ENCODE measurements at regions not wholly inside any gene's neighbourhood (a gene's known extent, or its start where the extent isn't known, plus 50 kb on each side); places are given as distances from the start of the nearest gene placed in this dataset.

DNA sequence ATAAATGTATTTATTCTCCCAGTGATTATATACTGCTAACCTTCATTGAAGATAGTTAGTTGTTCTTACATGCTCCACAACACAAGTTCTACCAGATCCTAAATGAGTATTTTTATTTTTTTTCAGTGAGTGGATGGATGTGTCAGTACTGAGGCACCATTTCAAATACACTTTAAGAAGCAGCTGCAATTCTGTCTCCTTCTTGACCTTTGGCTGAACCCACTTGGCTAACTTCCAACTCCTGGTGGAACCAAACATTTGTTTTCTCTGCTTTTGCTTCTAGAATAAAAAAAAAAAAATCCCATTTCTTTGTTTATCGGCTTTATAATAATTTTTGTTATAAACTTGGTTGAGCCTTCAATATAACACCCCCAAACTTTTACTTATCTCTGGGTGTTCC is 458.3 kb upstream of the MAP3K7 start:
- no peaks in the 10 kb centered on the region for H3K27me3 Mint-ChIP-seq
- H3K27ac Mint-ChIP-seq, result no peak overlapping the region
- no peaks in the 10 kb centered on the region for H3K4me1 Mint-ChIP-seq
- peaks cover 7 to 10% of the 10 kb centered on the region in 2 donors for H3K9me3 Mint-ChIP-seq
- no peak for DNase-seq
- ATAC-seq, result no peak
- H3K4me3 Mint-ChIP-seq, result no peak overlapping the region

DNA sequence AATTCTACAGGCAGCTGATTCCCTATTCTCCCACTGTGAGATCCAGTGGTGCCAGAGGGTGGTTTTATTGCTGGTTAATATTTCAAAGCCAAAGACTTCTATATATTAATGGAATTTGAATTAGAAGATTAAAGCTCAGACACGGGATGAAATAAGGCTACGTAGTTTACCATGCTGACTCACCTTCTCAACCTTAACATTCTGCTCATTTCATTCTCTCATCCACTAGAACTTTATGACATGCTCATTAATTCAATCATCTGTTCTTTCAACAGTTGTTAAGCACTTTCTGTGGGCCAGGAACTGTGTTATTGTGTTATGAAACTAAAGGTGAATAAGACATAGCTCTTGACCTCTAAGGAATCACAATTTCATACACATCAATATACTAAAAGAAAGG is 456.9 kb upstream of the MAP3K7 start:
- Mint-ChIP-seq H3K4me1 (no peaks in the 10 kb centered on the region), H3K27me3 (no peaks in the 10 kb centered on the region), H3K4me3 (no peak overlapping the region), H3K9me3 (peaks cover 7 to 10% of the 10 kb centered on the region in 2 donors), H3K27ac (no peak overlapping the region)
- ATAC-seq, result no peak
- DNase-seq, result no peak

DNA sequence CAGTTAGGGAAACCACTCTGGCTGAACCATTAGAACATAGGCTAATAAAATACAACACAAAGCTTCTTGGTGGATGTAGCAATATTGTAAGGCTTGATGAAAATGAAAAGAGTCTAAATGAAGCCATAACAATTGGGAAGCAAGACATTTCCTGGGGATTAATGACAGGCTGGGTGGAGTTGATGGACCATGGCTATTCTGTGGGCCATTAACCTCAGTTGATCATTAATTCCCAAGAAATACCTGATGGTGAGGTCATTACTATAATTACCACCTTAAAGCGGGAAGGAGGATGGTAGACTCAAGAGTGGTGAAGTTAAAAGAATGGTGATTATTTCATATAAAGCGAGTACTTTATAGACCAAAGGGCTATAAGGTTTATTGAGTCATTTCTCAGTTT is 455.8 kb upstream of the MAP3K7 start:
- H3K4me1 Mint-ChIP-seq, result no peaks in the 10 kb centered on the region
- H3K27ac Mint-ChIP-seq, result no peak overlapping the region
- DNase-seq (no peak), ATAC-seq (no peak)
- no peaks in the 10 kb centered on the region for H3K27me3 Mint-ChIP-seq
- H3K9me3 Mint-ChIP-seq, result peaks cover 7 to 10% of the 10 kb centered on the region in 2 donors
- H3K4me3 Mint-ChIP-seq, result no peak overlapping the region

DNA sequence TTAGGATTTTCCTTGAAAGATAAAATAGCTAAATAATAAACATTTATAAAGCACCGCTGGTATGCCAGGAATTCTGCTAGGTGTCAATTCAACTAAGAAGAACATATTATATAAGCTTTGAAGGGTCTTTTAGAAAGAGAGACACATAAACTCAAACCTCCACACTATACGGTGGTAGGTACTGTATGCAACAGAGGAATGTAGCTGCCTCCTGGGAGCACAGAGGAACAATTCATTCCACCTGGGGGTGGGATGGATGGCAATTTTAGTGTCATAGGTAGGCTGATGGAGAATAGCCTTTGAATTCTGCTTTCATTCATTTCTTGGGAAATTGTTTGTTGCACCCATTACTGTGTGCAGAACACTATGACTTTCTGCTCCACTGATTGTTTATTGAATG is 447.1 kb upstream of the MAP3K7 start:
- DNase-seq (no peak), ATAC-seq (no peak)
- Mint-ChIP-seq H3K4me3 (no peak overlapping the region), H3K27ac (no peak overlapping the region), H3K4me1 (no peaks in the 10 kb centered on the region), H3K27me3 (no peaks in the 10 kb centered on the region), H3K9me3 (no peaks in the 10 kb centered on the region)

DNA sequence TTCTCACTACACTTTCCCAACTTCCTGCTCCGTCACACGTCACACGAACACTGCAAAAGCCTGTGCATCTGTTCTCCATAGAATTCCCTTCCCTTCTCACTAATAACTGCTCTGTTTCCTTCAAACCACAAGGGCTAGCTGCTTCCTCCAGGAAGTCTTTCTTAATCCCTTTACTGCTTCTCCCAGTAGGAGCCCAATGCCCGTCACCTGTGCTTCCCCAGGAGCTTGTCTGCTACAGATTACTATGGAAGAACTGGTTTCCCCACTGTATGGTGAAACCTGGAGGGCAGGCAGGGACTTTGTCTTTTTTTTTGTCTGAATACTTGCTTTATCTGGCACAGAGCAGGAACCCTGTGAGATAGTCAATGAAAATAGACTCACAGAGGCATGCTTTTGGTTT is 444.7 kb upstream of the MAP3K7 start:
- no peak overlapping the region for H3K27ac Mint-ChIP-seq
- no peaks in the 10 kb centered on the region for H3K9me3 Mint-ChIP-seq
- H3K4me1 Mint-ChIP-seq, result no peaks in the 10 kb centered on the region
- peaks cover 6% of the 10 kb centered on the region for H3K27me3 Mint-ChIP-seq
- DNase-seq (no peak), ATAC-seq (no peak)
- no peak overlapping the region for H3K4me3 Mint-ChIP-seq

DNA sequence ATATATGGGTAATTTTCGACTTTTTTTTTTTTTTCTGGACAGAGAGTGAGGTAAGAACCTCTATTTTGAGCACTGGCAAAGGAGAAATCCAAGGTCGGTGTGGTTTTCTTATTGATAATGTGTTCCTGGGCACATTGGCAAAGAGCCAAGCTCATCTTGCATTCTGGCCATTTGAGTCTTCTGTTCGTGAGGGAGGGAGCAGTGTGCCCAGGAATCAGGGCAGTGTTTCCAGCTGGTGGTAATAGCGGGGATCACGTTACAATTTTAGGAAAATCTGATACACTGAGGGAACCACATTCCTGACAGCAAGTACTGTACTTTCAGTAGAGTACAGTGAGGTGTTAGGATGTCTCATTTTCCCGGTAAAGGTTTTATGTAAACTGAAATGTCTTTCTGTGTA is 442.3 kb upstream of the MAP3K7 start:
- DNase-seq (no peak), ATAC-seq (no peak)
- no peaks in the 10 kb centered on the region for H3K9me3 Mint-ChIP-seq
- H3K4me1 Mint-ChIP-seq, result no peaks in the 10 kb centered on the region
- H3K27ac Mint-ChIP-seq, result no peak overlapping the region
- H3K4me3 Mint-ChIP-seq, result no peak overlapping the region
- peaks cover 7% of the 10 kb centered on the region for H3K27me3 Mint-ChIP-seq

DNA sequence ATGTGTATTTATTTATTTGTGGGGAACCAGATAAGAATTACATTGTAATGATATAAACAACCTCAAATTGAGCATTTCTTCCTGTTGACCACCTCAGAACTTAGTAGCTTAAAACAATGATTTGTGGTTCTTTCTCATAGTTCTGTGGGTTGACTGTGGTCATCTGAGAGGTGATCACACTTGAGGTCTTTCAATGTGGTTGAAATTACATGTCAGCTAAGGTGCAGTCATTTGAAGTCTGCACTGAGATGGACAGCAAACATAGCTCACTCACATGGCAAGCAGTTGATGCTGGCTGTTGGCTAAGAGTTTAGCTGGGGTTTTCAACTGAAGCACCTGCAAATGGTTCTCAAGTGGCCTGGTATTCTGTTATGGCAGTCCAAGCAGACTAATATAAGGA is 436.7 kb upstream of the MAP3K7 start:
- H3K9me3 Mint-ChIP-seq, result no peaks in the 10 kb centered on the region

DNA sequence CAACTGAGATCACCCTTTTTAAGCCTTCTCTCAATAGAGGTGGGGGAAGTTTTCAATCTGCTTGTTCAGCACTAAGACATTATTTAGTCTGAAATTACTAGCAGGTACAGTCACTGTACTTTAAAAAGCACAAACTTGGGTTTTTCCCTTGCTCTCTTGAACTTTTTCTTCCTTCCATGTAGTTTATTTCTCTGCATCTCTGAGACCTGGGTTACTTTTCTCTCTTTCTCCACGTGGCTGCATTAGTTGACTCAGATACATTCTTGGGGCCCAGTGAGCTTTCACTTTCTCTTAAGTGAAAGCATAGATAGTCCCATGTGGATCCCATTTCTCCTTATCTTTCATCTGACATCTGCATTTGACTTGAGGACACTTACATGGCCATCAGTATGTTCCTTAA is 433.9 kb upstream of the MAP3K7 start:
- H3K9me3 Mint-ChIP-seq, result no peaks in the 10 kb centered on the region
- no peak overlapping the region for H3K4me3 Mint-ChIP-seq
- H3K27me3 Mint-ChIP-seq, result no peaks in the 10 kb centered on the region
- no peak for DNase-seq
- H3K4me1 Mint-ChIP-seq, result no peaks in the 10 kb centered on the region
- peak overlapping the region in 1 of 2 donors; percentile 35 for H3K27ac Mint-ChIP-seq
- ATAC-seq, result no peak

More for the DNA sequence above, 436.7 kb upstream of the MAP3K7 start:
- no peak for ATAC-seq
- H3K4me1 Mint-ChIP-seq, result no peaks in the 10 kb centered on the region
- peaks cover 7% of the 10 kb centered on the region for H3K27me3 Mint-ChIP-seq
- no peak overlapping the region for H3K4me3 Mint-ChIP-seq
- no peak overlapping the region for H3K27ac Mint-ChIP-seq
- no peak for DNase-seq

DNA sequence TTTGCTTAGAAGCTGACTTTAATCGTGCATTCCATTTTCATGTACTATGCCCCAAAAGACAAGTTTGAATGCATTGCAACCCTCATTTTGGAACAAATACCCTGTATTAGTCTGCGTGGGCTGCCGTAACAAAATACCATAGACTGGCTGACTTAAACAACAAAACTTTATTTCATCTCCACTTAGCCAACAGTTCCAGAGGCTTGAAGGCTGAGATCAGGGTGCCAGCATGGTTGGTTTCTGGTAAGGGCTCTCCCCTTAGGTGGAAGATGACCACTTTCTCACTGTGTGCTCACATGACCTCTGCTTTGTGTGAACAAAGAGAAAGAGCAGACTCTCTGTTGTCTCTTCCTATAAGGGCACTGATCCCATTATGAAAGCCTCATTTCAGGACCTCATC is 431.7 kb upstream of the MAP3K7 start:
- H3K9me3 Mint-ChIP-seq, result no peaks in the 10 kb centered on the region
- DNase-seq (no peak), ATAC-seq (no peak)
- H3K4me1 Mint-ChIP-seq, result no peaks in the 10 kb centered on the region
- no peak overlapping the region for H3K27ac Mint-ChIP-seq
- no peak overlapping the region for H3K4me3 Mint-ChIP-seq
- H3K27me3 Mint-ChIP-seq, result no peaks in the 10 kb centered on the region

DNA sequence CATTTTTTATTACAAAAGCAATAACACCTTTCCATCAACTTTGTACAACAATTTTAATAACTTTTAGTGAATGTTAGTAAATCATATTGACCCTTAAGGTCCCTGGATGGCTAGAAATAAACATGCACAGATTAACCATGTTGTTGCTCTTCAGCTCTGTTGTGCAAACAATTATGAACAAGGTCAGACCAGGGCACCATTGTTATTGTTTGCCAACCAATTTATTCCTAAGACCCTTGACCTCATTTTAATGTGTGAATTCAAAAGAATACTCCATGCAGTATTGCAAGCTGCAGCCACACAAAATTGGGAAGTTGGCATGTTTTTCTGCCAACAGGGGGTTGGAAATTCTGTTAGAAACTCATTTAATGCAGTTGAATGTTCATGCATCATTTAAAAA is 426.6 kb upstream of the MAP3K7 start:
- no peak for DNase-seq
- no peak for ATAC-seq
- Mint-ChIP-seq H3K27me3 (no peaks in the 10 kb centered on the region), H3K4me3 (no peak overlapping the region), H3K4me1 (no peaks in the 10 kb centered on the region), H3K9me3 (no peaks in the 10 kb centered on the region), H3K27ac (no peak overlapping the region)

DNA sequence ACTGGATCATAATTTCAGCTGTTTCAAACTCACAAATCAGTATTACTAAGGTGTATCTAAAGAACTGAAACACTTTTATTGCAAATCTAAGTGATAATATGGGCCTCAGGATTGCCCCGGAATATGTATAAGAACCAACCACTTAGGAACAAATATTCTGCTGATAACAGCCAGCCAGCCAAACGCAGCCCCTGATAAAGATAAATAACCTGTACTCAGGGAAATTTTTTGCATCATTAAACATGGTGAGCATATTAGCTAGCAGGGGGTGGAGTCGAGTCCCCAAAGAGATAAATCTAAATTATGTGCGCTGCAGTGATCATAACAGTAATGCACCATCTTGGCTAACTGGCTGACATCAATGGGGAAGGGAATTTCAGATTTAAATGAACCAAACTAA is 410.2 kb upstream of the MAP3K7 start:
- no peaks in the 10 kb centered on the region for H3K27me3 Mint-ChIP-seq
- H3K9me3 Mint-ChIP-seq, result no peaks in the 10 kb centered on the region
- H3K4me1 Mint-ChIP-seq, result no peaks in the 10 kb centered on the region
- no peak overlapping the region for H3K4me3 Mint-ChIP-seq
- DNase-seq (no peak), ATAC-seq (no peak)
- H3K27ac Mint-ChIP-seq, result no peak overlapping the region

DNA sequence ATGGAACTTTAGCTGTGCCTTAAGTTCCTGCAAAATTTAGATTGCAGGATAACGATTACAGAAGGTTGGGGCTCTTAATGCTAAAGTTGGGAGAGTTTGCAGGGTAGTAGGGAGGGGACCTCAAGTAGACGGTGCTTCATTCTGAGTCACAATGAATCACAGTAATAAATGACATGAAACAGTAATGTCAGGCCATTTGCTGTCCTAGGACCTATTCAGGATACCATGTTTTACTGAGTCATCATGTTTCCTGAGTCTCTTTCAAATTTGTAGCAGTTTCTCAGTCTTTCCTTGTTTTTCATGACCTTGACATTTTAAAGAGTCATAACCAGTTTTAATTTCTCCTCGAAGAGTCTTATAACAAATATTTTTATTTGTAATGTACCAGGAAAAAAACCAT is 406.9 kb upstream of the MAP3K7 start:
- H3K9me3 Mint-ChIP-seq, result no peaks in the 10 kb centered on the region
- no peaks in the 10 kb centered on the region for H3K27me3 Mint-ChIP-seq
- ATAC-seq (no peak), DNase-seq (no peak)
- H3K4me3 Mint-ChIP-seq, result no peak overlapping the region
- no peak overlapping the region for H3K27ac Mint-ChIP-seq
- H3K4me1 Mint-ChIP-seq, result no peaks in the 10 kb centered on the region

DNA sequence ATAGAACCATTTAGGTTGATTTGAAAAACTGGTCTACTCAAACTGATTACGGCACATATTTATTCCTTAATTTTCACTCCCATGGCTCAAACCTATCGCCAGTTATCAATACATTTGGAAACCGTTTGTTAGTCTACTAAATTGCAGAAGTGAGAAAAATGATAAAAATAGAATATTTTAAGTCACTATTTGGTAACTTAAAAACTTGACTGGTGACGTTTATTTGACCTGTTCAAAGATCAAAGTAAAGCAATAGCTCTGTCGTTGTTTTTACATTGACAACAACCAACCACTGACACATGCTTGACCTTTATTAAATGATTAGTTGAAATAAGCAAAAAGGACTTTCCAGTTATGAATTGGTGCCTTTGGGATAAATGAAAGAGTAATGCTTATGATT is 402.9 kb upstream of the MAP3K7 start:
- no peaks in the 10 kb centered on the region for H3K27me3 Mint-ChIP-seq
- H3K9me3 Mint-ChIP-seq, result no peaks in the 10 kb centered on the region
- no peak overlapping the region for H3K4me3 Mint-ChIP-seq
- ATAC-seq (no peak), DNase-seq (no peak)
- H3K27ac Mint-ChIP-seq, result no peak overlapping the region
- H3K4me1 Mint-ChIP-seq, result no peaks in the 10 kb centered on the region

DNA sequence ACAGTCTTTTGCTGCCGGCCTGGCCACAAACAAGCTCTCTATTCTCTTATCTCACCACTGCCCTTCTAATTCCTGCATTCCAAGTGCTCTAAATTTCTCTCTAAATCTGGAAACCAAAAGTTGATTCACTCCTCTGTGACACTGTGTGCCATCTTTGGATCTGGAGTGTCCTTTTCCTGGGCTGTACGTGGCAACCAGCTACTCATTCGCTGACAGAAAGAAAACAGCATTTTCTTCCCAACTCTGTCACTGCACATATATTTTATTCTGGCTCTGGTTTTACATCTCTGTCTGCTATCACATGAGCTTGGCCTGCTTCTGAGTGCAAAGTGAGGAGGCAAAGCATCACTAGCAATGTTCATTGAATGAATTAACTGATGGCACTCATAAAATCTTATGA is 397.2 kb upstream of the MAP3K7 start:
- Mint-ChIP-seq H3K4me1 (no peaks in the 10 kb centered on the region), H3K4me3 (no peak overlapping the region), H3K9me3 (no peaks in the 10 kb centered on the region), H3K27ac (no peak overlapping the region), H3K27me3 (no peaks in the 10 kb centered on the region)
- DNase-seq (no peak), ATAC-seq (no peak)

DNA sequence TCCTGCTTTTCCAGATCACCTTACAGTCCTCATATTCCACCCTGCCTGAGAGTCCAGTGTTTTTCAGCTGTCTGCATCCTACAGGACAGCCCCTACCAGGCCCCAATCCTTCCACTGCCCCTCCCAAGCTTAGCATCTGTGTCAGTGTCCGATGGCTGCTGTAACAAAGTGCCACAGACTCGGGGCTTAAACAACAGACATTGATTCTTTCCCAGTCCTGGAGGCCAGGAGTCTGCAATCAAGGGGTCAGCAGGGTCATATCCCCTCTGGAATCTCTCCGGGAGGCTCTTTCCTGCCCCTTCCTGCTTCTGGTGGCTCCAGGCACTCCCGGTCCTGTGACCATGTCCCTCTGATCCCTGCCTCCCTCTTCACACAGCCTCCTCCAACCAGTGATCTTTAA is 396.6 kb upstream of the MAP3K7 start:
- H3K27me3 Mint-ChIP-seq, result no peaks in the 10 kb centered on the region
- DNase-seq (no peak), ATAC-seq (no peak)
- H3K9me3 Mint-ChIP-seq, result no peaks in the 10 kb centered on the region
- no peaks in the 10 kb centered on the region for H3K4me1 Mint-ChIP-seq
- H3K4me3 Mint-ChIP-seq, result no peak overlapping the region
- peak overlapping the region in 1 of 2 donors; percentile 55 for H3K27ac Mint-ChIP-seq

DNA sequence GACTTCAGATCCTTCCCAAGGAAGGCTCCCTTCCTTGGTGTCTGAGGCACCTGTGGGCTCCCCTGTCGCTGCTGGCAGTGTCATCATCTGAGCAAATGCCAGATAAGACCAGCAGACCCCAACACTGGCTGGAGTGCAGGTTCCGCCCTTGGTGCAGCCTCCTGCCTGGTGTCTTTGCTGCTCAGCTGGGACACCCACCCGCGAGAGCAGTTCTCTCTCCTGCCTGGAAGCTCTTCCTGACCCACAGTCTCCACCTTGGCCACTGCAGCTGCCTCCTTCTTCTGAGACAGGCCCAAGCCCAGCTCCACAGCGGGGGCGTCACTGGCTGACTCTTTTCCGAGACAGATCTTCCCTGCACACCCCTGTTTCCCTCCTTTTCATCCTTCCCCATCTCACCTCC is 395.7 kb upstream of the MAP3K7 start:
- DNase-seq (no peak), ATAC-seq (peak; percentile 23)
- Mint-ChIP-seq H3K9me3 (no peaks in the 10 kb centered on the region), H3K27me3 (no peaks in the 10 kb centered on the region), H3K4me1 (no peaks in the 10 kb centered on the region), H3K4me3 (no peak overlapping the region), H3K27ac (no peak overlapping the region)

DNA sequence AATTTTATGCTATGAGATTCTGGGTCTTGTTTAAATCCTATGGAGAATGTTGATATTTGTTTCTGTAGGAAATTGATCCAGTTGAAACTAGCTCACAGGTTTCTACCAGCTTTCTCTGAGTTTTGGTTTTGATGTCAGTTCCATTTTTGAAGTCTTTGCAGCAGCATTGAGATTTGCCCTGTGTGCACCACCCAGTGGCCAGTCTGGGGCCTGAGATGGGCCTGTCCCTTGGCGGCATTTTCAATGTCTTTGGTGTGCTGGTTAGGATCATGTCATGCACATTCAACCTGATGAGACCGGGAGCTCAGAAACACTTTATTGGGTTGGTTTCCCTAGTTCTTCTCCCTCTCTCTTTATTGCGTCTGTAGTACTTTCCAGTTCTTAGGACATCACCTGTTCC is 395.2 kb upstream of the MAP3K7 start:
- DNase-seq (no peak), ATAC-seq (no peak)
- Mint-ChIP-seq H3K9me3 (no peaks in the 10 kb centered on the region), H3K4me3 (no peak overlapping the region), H3K27me3 (no peaks in the 10 kb centered on the region), H3K4me1 (no peaks in the 10 kb centered on the region), H3K27ac (no peak overlapping the region)

DNA sequence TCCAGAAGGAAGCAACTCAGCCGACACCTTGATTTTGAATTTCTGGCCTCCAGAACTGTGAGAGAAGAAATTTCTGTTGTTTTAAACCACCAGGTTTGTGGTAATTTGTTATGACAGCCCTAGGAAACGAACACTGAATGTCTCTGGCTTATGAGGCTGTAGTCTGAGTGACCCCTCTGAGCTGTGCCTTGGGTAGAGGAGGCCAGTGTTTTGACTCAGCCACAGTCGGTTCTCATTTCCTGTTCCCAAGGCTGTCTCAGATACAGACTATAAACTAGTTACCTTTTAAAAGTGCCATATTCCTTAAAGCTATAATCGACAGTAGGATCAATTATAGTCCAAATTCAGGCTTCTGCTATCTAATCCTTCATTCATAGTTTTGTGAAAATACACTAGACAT is 391.2 kb upstream of the MAP3K7 start:
- no peak overlapping the region for H3K4me3 Mint-ChIP-seq
- DNase-seq (no peak), ATAC-seq (no peak)
- H3K27ac Mint-ChIP-seq, result no peak overlapping the region
- no peaks in the 10 kb centered on the region for H3K9me3 Mint-ChIP-seq
- H3K27me3 Mint-ChIP-seq, result no peaks in the 10 kb centered on the region
- no peaks in the 10 kb centered on the region for H3K4me1 Mint-ChIP-seq

Data from stimulated activated naive CD8-positive, alpha-beta T cell treated with anti-CD3 and anti-CD28 coated beads, Interleukin-15, amount 100 ng/mL, for 72 hours (primary cell).